Liver (tissue), 8 donors: ENCODE measurements at regions not wholly inside any gene's neighbourhood (a gene's known extent, or its start where the extent isn't known, plus 50 kb on each side); places are given as distances from the start of the nearest gene placed in this dataset.

Experiments
- DNase-seq: peaks from one replicate; pipeline ENCODE4 v3.0.0-alpha.2; 2017; ENCODE audit warnings: low spot score
- H3K27ac ChIP-seq, 2 donors: one replicate each; pipeline ENCODE4 v1.7.0; 2013; ENCODE audit warnings: inconsistent platforms in 2 of 2, low read length in 2 of 2, control low read depth in 1 of 2, low read depth in 1 of 2, mild to moderate bottlenecking in 1 of 2
- H3K27me3 ChIP-seq, 4 donors: one replicate each; pipeline versions ENCODE4 v1.6.1 to v1.7.0; 2013; ENCODE audit warnings: low read length in 3 of 4, inconsistent platforms in 1 of 4, mild to moderate bottlenecking in 1 of 4, moderate library complexity in 1 of 4; ENCODE audit not compliant: control insufficient read depth in 4 of 4, insufficient read depth in 4 of 4
- H3K36me3 ChIP-seq, 4 donors: one replicate each; pipeline versions ENCODE4 v1.6.1 to v1.7.0; 2013; ENCODE audit warnings: low read length in 3 of 4, mild to moderate bottlenecking in 3 of 4, low read depth in 1 of 4, moderate library complexity in 1 of 4; ENCODE audit not compliant: control insufficient read depth in 4 of 4, insufficient read depth in 3 of 4
- H3K4me1 ChIP-seq, 4 donors: one replicate each; pipeline versions ENCODE4 v1.6.1 to v1.7.0; 2013; ENCODE audit warnings: low read length in 3 of 4, mild to moderate bottlenecking in 3 of 4, moderate library complexity in 1 of 4; ENCODE audit not compliant: control insufficient read depth in 4 of 4, insufficient read depth in 4 of 4
- H3K4me3 ChIP-seq, 3 donors: one replicate each; pipeline versions ENCODE4 v1.6.1 to v1.7.0; 2013; ENCODE audit warnings: low read length in 3 of 3, control low read depth in 1 of 3, low read depth in 1 of 3, mild to moderate bottlenecking in 1 of 3
- H3K9ac ChIP-seq, 2 donors: one replicate each; pipeline ENCODE4 v1.7.0; 2013; ENCODE audit warnings: low read length in 2 of 2, mild to moderate bottlenecking in 2 of 2, moderate library complexity in 2 of 2, control low read depth in 1 of 2, low read depth in 1 of 2
- H3K9me3 ChIP-seq, 4 donors: one replicate each; pipeline versions ENCODE4 v1.6.1 to v1.7.0; 2013; ENCODE audit warnings: low read length in 3 of 4; ENCODE audit not compliant: control insufficient read depth in 4 of 4
- CTCF ChIP-seq: fragments of 150-350 bp; IDR thresholded peaks from 2 replicates; pipeline ENCODE4 v1.5.1; 2017; ENCODE audit warnings: improper control_type of control experiment, low read depth, low read length; ENCODE audit not compliant: missing input control
- EGR1 ChIP-seq, 2 donors: IDR thresholded peaks; 2 replicates each; pipeline ENCODE4 v1.6.1; 2016 to 2018; ENCODE audit warnings: antibody characterized with exemption in 2 of 2, low read depth in 2 of 2
- FOXA1 ChIP-seq: IDR thresholded peaks from 2 replicates; pipeline ENCODE4 v1.6.1; 2016; ENCODE audit warnings: antibody characterized with exemption
- FOXA2 ChIP-seq: IDR thresholded peaks from 2 replicates; pipeline ENCODE4 v1.6.1; 2016; ENCODE audit warnings: antibody characterized with exemption
- GABPA ChIP-seq, 2 donors: IDR thresholded peaks in 1 of 2; conservative IDR thresholded peaks in 1 of 2; 2 replicates each; pipeline ENCODE4 v1.6.1; 2016; ENCODE audit warnings: antibody characterized with exemption in 2 of 2, mild to moderate bottlenecking in 1 of 2, moderate library complexity in 1 of 2
- HNF4A ChIP-seq, 2 donors: conservative IDR thresholded peaks; 2 replicates each; pipeline ENCODE4 v1.6.1; 2016; ENCODE audit warnings: antibody characterized with exemption in 2 of 2, mild to moderate bottlenecking in 2 of 2
- HNF4G ChIP-seq: IDR thresholded peaks from 2 replicates; pipeline ENCODE4 v1.6.1; 2016; ENCODE audit warnings: antibody characterized with exemption
- JUND ChIP-seq, 2 donors: IDR thresholded peaks; 2 replicates each; pipeline ENCODE4 v1.6.1; 2016; ENCODE audit warnings: antibody characterized with exemption in 2 of 2
- NR2F2 ChIP-seq: IDR thresholded peaks from 2 replicates; pipeline ENCODE4 v1.6.1; 2016; ENCODE audit warnings: antibody characterized with exemption
- RAD21 ChIP-seq, 2 donors: IDR thresholded peaks; 2 replicates each; pipeline ENCODE4 v1.6.1; 2016; ENCODE audit warnings: antibody characterized with exemption in 2 of 2, mild to moderate bottlenecking in 2 of 2
- REST ChIP-seq: IDR thresholded peaks from 2 replicates; pipeline ENCODE4 v1.6.1; 2016; ENCODE audit warnings: antibody characterized with exemption, mild to moderate bottlenecking
- RXRA ChIP-seq, 2 donors: IDR thresholded peaks; 2 replicates each; pipeline ENCODE4 v1.6.1; 2017 to 2018; ENCODE audit warnings: antibody characterized with exemption in 2 of 2, mild to moderate bottlenecking in 1 of 2
- SP1 ChIP-seq: IDR thresholded peaks from 2 replicates; pipeline ENCODE4 v1.6.1; 2018; ENCODE audit warnings: antibody characterized with exemption, mild to moderate bottlenecking
- TAF1 ChIP-seq: conservative IDR thresholded peaks from 2 replicates; pipeline ENCODE4 v1.6.1; 2016; ENCODE audit warnings: antibody characterized with exemption, mild to moderate bottlenecking
- YY1 ChIP-seq: IDR thresholded peaks from 2 replicates; pipeline ENCODE4 v1.6.1; 2016; ENCODE audit warnings: antibody characterized with exemption, mild to moderate bottlenecking
- WGBS: extraction: QIAGEN DNeasy Blood & Tissue Kit; methylation state at CpG from one replicate; pipeline ENCODE4 v1.1.7; 2013; 5-methylcytosine and 5-hydroxymethylcytosine counted together
- donor health status: healthy.
- donor health status: healthy.
- donor health status: healthy.
- donor health status: healthy.
- donor health status: healthy.

- TF ChIP-seq CTCF = no peak
- no peak for TF ChIP-seq YY1
- TF ChIP-seq JUND (IDR thresholded peaks at IDR 0.05) = no peak
- TF ChIP-seq RAD21 (IDR thresholded peaks at IDR 0.05) = no peak
Observed at GRCh38 chr3:22450786-22451400, 699.9 kb upstream of the ZNF385D start (continued).

GRCh38 chr3:22451501-22451900 is 700.5 kb upstream of the ZNF385D start:
- H3K4me1 ChIP-seq = no peaks in the 10 kb centered on the region
- no peak overlapping the region for H3K9ac ChIP-seq
- H3K9me3 ChIP-seq = no peaks in the 10 kb centered on the region
- TF ChIP-seq HNF4A (conservative IDR thresholded peaks at IDR 0.05) (no peak), GABPA (IDR thresholded peaks at IDR 0.05 in 1 of 2, conservative IDR thresholded peaks at IDR 0.05 in 1 of 2) (no peak), FOXA1 (no peak), FOXA2 (no peak), SP1 (no peak), CTCF (no peak)
- no peaks in the 10 kb centered on the region for H3K36me3 ChIP-seq
- no peak for DNase-seq
- WGBS = 58% methylated on average over 2 of the region's 2 CpGs
- H3K4me3 ChIP-seq = no peak overlapping the region
- H3K27ac ChIP-seq = no peak overlapping the region
- no peaks in the 10 kb centered on the region for H3K27me3 ChIP-seq

GRCh38 chr3:22453906-22454535 is 703.0 kb upstream of the ZNF385D start:
- Histone ChIP-seq H3K9me3 (no peaks in the 10 kb centered on the region), H3K36me3 (no peaks in the 10 kb centered on the region), H3K4me3 (no peak overlapping the region), H3K4me1 (no peaks in the 10 kb centered on the region), H3K27me3 (no peaks in the 10 kb centered on the region), H3K9ac (no peak overlapping the region), H3K27ac (no peak overlapping the region)
- WGBS = 71% methylated on average over 1 of the region's 1 CpG
- no peak for TF ChIP-seq RAD21 (IDR thresholded peaks at IDR 0.05)
- no peak for TF ChIP-seq FOXA1
- no peak for TF ChIP-seq HNF4A (conservative IDR thresholded peaks at IDR 0.05)
- TF ChIP-seq HNF4G = no peak
- no peak for TF ChIP-seq TAF1
- no peak for TF ChIP-seq SP1
- DNase-seq = no peak

- H3K9ac ChIP-seq = no peak overlapping the region
- H3K4me1 ChIP-seq = no peaks in the 10 kb centered on the region
- WGBS = 68% methylated on average over 4 of the region's 4 CpGs
- no peaks in the 10 kb centered on the region for H3K27me3 ChIP-seq
- no peaks in the 10 kb centered on the region for H3K9me3 ChIP-seq
- no peaks in the 10 kb centered on the region for H3K36me3 ChIP-seq
- no peak overlapping the region for H3K4me3 ChIP-seq
- no peak for DNase-seq
- no peak overlapping the region for H3K27ac ChIP-seq
- TF ChIP-seq NR2F2 (no peak), TAF1 (no peak), HNF4G (no peak), REST (no peak), RXRA (IDR thresholded peaks at IDR 0.05) (no peak), SP1 (no peak), GABPA (IDR thresholded peaks at IDR 0.05 in 1 of 2, conservative IDR thresholded peaks at IDR 0.05 in 1 of 2) (no peak), YY1 (no peak), FOXA2 (no peak), EGR1 (IDR thresholded peaks at IDR 0.05; ENCODE audit: low read depth in 2 of 2) (no peak), JUND (IDR thresholded peaks at IDR 0.05) (no peak)
Observed at GRCh38 chr3:22469995-22470394, 719.0 kb upstream of the ZNF385D start.
